ENCODE measurements at regions not wholly inside any gene's neighbourhood (a gene's known extent, or its start where the extent isn't known, plus 50 kb on each side); places are given as distances from the start of the nearest gene placed in this dataset.
"Not testable (repeated sequence)": the region's sequence is repeated elsewhere in the genome, so short reads cannot be mapped to it uniquely, and the experiment has no call there.

DNA sequence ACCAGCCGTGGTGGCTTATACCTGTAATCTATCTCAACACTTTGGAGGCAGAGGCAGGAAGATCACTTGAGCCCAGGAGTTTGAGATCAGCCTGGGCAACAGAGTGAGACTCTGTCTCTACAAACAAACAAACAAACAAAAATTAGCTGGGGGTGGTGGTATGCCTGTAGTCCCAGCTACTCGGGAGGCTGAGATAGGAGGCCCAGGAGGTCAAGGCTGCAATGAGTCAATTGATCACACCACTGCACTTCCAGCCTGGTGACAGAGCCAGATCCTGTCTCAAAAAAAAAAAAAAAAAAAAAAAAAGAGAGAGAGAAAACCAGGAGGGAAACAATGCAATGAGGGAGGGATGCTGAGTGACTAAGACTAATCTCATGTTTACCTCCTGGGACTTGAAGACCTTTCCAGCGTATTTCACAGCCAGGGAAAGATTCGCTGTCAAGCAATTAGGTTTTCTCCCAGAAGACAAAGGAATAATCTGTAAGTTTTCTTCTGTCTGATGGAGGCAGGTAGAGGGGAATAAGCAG lies 51.1 kb upstream of the MIER3 start:
- no peak for DNase-seq

DNA sequence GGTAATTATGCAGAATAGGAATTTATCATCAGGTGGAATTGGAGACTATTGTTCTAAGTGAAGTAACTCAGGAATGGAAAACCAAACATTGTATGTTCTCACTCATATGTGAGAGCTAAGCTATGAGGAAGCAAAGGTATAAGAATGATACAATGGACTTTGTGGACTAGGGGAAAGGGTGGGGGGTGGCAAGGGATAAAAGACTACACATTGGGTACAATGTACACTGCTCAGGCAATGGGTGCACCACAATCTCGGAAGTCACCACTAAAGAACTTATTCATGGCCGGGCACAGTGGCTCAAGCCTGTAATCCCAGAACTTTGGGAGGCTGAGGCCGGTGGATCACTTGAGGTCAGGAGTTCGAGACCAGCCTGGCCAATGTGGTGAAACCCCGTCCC lies 51.6 kb upstream of the MIER3 start:
- DNase-seq = not testable (repeated sequence)

GRCh38 chr5:57004800-57005199 lies 52.9 kb upstream of the MIER3 start:
- no peak for DNase-seq

DNA sequence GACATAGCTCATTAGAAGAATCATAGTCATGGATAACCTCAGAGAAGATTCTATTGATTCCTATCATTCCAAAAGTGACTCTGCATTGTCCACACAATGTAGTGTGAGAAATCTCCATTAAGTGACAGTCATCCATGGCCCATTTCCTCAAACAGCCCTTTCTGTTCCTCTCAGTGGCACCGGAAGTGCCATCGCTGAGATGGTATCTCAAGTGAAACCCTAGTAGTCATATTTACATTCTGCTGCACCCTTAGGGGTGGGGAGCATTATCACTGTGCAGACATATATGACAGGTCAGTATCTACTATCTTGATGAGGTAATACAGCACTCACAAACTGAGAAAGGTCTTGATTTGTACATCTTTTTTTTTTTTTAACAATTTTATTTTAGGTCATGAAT lies 55.4 kb upstream of the MIER3 start:
- DNase-seq = no peak

DNA sequence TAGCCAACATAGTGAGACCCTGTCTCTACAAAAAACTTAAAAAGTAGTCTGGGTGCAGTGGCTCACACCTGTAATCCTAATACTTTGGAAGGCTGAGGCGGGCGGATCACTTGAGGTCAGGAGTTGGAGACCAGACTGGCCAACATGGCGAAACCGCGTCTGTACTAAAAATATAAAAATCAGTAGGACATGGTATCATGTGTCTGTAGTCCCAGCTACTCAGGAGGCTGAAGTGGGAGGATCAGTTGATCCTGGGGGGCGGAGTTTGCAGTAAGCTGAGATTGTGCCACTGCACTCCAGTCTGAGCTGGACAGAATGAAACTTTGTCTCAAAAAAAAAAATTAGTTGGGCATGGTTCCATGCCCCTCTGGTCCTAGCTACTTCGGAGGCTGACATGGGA lies 57.9 kb upstream of the MIER3 start:
- no peak for DNase-seq

- no peak for DNase-seq
Observed at GRCh38 chr5:57010786-57011185, 58.9 kb upstream of the MIER3 start.

GRCh38 chr5:57012511-57012910 lies 60.6 kb upstream of the MIER3 start:
- no peak for DNase-seq

GRCh38 chr5:57025961-57026360 lies 74.0 kb upstream of the MIER3 start:
- no peak for DNase-seq

DNA sequence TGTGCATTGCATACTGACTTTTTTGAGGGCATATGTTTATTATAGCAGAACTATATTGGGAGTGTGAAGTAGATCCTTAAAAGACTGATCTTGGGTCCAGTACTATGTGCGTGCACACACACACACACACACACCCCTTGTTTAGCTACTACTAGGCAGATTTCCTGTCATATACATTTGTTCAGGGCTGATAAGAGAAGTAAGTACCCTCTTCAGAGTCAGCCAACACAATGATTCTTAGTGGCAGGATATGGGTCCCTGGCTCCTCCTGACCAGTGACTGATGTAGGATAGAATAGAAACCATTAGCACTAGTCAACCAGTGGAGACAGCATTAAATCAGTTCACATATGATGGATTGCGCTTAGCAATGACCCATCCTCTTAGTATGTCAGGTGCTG lies 76.2 kb upstream of the MIER3 start:
- DNase-seq = no peak

GRCh38 chr5:57032151-57032551 lies 80.2 kb upstream of the MIER3 start:
- no peak for DNase-seq

- DNase-seq = no peak
Observed at GRCh38 chr5:57033103-57033502, 81.2 kb upstream of the MIER3 start.

- no peak for DNase-seq
Observed at GRCh38 chr5:57033503-57033902, 81.6 kb upstream of the MIER3 start.

GRCh38 chr5:57034201-57034916 lies 82.4 kb upstream of the MIER3 start:
- no peak for DNase-seq

- no peak for DNase-seq
Observed at GRCh38 chr5:57035955-57036354, 84.0 kb upstream of the MIER3 start.

- DNase-seq = no peak
Observed at GRCh38 chr5:57036761-57037160, 84.8 kb upstream of the MIER3 start.

- DNase-seq = no peak
Observed at GRCh38 chr5:57037355-57037754, 85.4 kb upstream of the MIER3 start.

DNA sequence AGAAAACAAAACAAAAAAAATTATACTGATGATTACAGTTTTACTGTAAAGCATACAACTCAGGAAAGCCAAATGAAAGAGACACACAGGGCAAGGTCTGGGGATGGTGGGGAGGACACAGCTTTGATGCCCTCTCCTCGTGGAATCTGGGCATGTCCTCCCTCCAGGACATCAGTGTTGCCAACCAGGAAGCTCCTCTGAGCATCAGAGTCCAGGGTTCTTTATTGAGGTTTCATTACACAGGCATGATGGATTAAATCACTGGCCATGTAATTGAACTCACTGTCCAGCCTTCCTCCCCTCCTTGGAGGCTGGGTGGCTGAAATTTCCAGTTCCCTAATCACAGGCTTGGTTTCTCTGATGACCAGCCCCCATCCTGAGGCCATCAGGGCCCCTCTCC lies 89.6 kb upstream of the MIER3 start:
- DNase-seq = no peak

DNA sequence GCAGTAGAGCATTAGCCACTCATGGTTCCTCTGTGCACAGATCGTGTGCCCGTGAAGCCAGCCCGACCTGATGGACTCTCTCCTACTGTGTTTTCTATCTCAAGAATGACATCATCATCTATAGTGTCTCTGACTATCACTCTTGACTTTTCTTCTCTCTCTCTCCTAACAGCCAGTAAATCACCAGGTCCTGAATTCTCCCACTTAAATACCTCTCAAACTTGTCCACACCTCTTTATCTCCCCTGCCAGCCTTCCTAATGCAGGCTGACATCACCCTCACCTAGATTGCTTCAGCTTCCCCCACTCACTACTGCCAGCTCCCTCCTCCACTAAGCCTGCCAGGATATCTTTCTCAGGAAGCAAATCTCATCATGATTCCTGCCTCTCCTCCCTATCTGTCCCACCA lies 90.6 kb upstream of the MIER3 start:
- DNase-seq = no peak

DNA sequence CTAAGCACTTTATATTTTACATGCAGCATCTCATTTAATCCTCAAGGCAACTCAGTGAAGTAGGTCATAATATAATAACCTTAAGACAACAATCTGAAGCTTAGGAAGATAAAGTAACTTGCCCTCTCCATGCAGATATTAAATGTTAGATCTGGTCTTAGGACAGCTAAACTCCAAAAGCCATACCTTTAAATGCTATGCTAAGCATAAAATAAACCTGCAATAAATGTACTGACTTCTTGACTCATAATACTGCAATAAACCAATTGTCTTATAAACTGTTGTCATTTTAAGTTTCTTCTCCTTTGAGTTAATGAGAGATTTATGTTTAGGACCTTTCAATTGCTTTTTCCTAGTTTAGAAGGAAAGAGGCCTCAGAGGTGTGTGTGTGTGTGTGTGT lies 102.2 kb upstream of the MIER3 start:
- no peak for DNase-seq

GRCh38 chr5:57054671-57055070 lies 102.7 kb upstream of the MIER3 start:
- DNase-seq = no peak

DNA sequence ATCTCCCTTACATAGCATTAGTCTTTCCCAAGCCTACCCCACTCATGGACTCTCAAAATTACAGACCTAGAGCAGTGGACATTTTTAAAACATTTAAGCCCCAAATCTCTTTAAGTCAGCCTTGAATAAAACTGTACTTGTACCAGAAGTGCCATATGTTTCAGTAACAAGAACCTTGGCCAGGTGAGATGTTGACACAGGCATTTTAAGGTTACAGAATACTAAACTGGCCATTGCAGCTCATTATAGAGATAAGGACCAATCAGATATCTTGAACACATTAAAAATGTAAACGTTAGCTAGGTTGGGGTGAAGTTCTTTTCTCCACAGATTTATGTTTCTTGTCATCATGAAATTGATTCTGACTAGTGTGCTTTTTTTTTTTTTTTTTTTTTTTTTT lies 103.8 kb upstream of the MIER3 start:
- no peak for DNase-seq

DNA sequence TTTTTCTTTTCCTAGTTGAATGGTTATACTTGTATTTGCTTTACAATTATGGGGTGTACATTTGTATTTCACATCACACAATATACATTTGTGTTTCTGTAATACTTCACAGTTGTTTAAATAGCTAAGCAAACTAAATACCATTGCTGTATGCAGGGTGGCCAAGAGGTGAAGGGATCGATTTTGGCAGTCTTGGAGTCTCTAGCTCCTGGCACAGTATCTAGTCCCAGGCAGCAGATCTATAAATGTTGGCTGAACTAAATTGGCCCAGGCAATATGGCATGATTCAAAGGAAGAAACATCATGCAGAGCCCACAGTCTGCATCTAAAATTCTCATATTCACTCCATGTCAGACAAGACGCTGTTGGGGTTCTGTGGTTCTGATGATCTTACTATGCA lies 110.1 kb upstream of the GPBP1 start:
- no peak for DNase-seq

- DNase-seq = no peak
Observed at GRCh38 chr5:57066924-57067596, 106.8 kb upstream of the GPBP1 start.

DNA sequence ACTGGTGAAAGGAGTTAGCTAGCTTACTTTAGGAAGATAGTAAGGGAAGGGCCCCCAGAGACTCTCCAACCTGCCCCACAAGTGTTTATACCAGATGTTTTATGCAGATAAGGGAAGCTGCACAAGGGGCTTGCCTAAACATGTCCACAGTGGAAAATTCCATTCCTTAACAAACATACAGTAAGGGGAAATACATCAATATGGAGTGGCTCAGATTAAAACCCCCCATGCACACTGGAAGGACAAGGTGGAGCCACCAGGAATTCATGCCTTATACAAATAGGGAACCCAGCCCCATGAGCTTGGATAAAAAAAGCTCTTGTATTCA lies 106.3 kb upstream of the GPBP1 start:
- no peak for DNase-seq

All from activated effector memory CD4-positive, alpha-beta T cell treated with anti-CD3 and anti-CD28 coated beads, Interleukin-2, amount 50 U/mL, for 16 hours (primary cell).